ENCODE measurements at regions not wholly inside any gene's neighbourhood (a gene's known extent, or its start where the extent isn't known, plus 50 kb on each side); places are given as distances from the start of the nearest gene placed in this dataset.

DNA sequence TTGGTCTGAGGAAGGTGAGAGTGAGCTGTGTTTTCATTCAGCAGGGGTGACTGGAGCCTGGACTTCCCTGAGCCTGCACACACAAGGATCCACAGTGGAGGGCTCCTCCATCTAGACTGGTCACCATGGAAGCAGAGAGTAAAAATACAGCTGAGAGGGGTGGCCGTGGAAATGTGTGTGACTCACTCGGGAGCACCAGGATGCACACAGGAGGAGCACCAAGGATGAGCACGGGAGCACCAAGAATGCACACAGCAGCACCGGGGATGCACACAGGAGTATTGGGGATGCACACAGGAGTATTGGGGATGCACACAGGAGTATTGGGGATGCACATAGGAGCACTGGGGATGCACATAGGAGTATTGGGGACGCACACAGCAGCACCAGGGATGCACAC, 365.2 kb upstream of the MYT1L start:
- TF ChIP-seq POLR2AphosphoS5 (IDR thresholded peaks at IDR 0.05) (no peak), POLR2A (IDR thresholded peaks at IDR 0.05; ENCODE audit: low read depth) (no peak), EP300 (IDR thresholded peaks at IDR 0.05) (no peak)
- TF ChIP-seq, protein P1, sequence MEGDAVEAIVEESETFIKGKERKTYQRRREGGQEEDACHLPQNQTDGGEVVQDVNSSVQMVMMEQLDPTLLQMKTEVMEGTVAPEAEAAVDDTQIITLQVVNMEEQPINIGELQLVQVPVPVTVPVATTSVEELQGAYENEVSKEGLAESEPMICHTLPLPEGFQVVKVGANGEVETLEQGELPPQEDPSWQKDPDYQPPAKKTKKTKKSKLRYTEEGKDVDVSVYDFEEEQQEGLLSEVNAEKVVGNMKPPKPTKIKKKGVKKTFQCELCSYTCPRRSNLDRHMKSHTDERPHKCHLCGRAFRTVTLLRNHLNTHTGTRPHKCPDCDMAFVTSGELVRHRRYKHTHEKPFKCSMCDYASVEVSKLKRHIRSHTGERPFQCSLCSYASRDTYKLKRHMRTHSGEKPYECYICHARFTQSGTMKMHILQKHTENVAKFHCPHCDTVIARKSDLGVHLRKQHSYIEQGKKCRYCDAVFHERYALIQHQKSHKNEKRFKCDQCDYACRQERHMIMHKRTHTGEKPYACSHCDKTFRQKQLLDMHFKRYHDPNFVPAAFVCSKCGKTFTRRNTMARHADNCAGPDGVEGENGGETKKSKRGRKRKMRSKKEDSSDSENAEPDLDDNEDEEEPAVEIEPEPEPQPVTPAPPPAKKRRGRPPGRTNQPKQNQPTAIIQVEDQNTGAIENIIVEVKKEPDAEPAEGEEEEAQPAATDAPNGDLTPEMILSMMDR (IDR thresholded peaks at IDR 0.05): no peak
- WGBS: 78% methylated on average over 5 of the region's 5 CpGs

DNA sequence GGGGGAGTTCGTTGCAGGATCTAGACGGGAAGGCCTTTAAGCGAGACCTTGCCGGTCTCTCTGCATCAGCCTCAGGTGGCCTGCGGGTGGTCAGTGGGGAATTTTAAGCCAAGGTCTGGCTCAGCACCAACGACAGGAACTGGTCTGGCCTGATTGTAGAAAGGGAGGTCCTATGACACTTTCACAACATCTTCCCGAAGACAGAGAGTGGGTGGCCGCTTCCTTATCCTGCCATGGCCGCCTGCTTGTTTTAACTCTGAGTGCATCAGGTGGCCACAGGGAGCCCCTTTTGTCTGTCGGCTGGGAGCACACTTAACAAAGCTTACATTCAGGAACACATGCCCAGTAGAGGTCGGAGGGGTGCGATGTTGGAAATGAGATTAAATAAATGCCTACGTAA, 363.7 kb upstream of the MYT1L start:
- peaks cover 0 to 30% (median 0%) of the 10 kb centered on the region in 4 donors for H3K27me3 ChIP-seq
- TF ChIP-seq POLR2AphosphoS5 (IDR thresholded peaks at IDR 0.05) (no peak), POLR2A (IDR thresholded peaks at IDR 0.05; ENCODE audit: low read depth) (no peak), EP300 (IDR thresholded peaks at IDR 0.05) (no peak)
- TF ChIP-seq, protein P1 (IDR thresholded peaks at IDR 0.05): no peak
- H3K9me3 ChIP-seq: no peaks in the 10 kb centered on the region
- H3K27ac ChIP-seq (replicated peaks in 1 of 4): no peak overlapping the region
- no peaks in the 10 kb centered on the region for H3K36me3 ChIP-seq
- DNase-seq (ENCODE audit: extremely low spot score): no peak
- intact Hi-C loops (cut with DNase I): no loop called here
- no peaks in the 10 kb centered on the region for H3K4me1 ChIP-seq
- H3K4me3 ChIP-seq: no peak overlapping the region
- 83% methylated on average over 13 of the region's 13 CpGs for WGBS

More for the DNA sequence above, 365.2 kb upstream of the MYT1L start:
- H3K27ac ChIP-seq (replicated peaks in 1 of 4): no peak overlapping the region
- H3K9me3 ChIP-seq: no peaks in the 10 kb centered on the region
- DNase-seq (ENCODE audit: extremely low spot score): no peak
- H3K36me3 ChIP-seq: no peaks in the 10 kb centered on the region
- intact Hi-C loops (cut with DNase I): no loop called here
- peaks cover 0 to 30% (median 0%) of the 10 kb centered on the region in 4 donors for H3K27me3 ChIP-seq
- no peak overlapping the region for H3K4me3 ChIP-seq
- H3K4me1 ChIP-seq: no peaks in the 10 kb centered on the region

DNA sequence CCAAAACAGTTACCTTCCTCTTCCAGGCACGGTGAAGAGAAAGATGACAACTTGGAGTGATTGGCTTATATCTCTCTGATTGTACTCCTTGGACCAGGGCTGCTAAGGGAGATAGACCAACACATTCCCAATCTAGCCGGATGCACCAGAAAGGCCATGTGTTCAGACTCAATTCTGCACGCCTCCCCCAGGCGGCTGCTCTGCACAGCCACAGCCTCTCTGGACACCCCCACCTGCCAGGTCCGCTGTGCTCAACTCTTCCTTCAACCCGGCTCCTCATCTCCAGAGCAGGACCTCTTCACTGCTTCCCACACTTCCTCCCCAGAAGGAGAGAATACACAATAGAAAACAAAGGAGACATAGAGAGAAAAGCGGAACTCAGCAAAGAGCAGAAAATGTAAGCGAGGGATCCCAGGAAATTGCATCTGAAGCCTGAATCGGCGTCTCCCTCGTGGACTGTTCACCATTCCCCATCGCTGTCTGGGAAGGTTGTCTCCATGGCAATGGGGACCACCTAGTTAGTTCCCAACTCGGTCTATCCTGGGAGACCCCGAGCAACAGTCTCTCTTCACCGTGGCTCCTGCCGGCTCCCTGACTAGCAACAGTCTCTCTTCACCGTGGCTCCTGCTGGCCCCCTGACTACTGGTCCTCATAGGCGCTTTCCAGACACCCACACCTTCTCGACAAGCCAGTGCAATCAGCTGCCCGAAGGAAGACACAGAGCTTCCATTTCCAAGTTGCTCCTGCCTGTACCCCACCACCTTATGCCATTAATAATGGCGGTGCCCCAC, 361.7 kb upstream of the MYT1L start:
- Histone ChIP-seq H3K4me3 (no peak overlapping the region), H3K9me3 (no peaks in the 10 kb centered on the region), H3K27ac (replicated peaks in 1 of 4) (no peak overlapping the region), H3K4me1 (no peaks in the 10 kb centered on the region), H3K36me3 (no peaks in the 10 kb centered on the region), H3K27me3 (peaks cover 0 to 30% (median 0%) of the 10 kb centered on the region in 4 donors)
- intact Hi-C loops (cut with DNase I): no loop called here
- no peak for TF ChIP-seq POLR2A (IDR thresholded peaks at IDR 0.05; ENCODE audit: low read depth)
- TF ChIP-seq, protein P1 (IDR thresholded peaks at IDR 0.05): no peak
- TF ChIP-seq EP300 (IDR thresholded peaks at IDR 0.05): no peak
- no peak for TF ChIP-seq POLR2AphosphoS5 (IDR thresholded peaks at IDR 0.05)
- WGBS: 84% methylated on average over 21 of the region's 21 CpGs
- DNase-seq (ENCODE audit: extremely low spot score): no peak

DNA sequence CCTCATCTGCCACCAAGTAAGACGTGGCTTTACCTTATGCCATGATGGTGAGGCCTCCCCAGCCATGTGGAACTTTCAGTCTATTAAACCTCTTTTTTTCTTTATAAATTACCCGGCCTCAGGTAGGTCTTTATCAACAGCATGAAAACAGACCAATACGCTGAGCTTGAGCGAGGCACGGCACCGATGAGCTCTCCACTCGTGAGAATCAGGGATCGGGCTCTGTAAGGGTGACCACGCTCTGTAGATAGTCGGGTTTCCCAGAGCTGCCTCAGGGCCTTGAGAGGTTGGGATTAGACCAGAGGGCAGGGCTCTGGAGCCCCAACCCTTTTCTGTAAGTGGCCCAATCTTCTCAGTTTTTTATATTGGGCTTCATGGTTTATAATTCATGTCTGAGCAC, 360.3 kb upstream of the MYT1L start:
- Histone ChIP-seq H3K4me1 (no peaks in the 10 kb centered on the region), H3K27me3 (peaks cover 0 to 30% (median 0%) of the 10 kb centered on the region in 4 donors), H3K9me3 (no peaks in the 10 kb centered on the region), H3K4me3 (no peak overlapping the region), H3K36me3 (no peaks in the 10 kb centered on the region), H3K27ac (replicated peaks in 1 of 4) (no peak overlapping the region)
- WGBS: 93% methylated on average over 10 of the region's 10 CpGs
- TF ChIP-seq EP300 (IDR thresholded peaks at IDR 0.05): no peak
- DNase-seq (ENCODE audit: extremely low spot score): no peak
- intact Hi-C loops (cut with DNase I): no loop called here

DNA sequence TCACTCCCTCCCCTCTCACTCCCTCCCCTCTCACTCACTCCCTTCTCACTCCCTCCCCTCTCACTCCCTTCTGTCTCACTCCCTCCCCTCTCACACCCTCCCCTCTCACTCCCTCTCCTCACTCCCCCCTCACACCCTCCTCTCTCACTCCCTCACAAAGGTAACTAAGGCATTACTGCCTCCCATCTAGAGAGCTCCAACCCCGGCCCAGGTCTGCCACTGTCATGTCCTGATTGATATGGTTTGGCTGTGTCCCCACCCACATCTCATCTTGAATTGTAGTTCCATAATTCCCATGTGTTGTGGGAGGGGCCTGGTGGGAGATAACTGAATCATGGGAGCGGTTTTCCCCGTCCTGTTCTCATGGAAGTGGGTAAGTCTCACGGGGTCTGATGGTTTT, 359.9 kb upstream of the MYT1L start:
- no peaks in the 10 kb centered on the region for H3K36me3 ChIP-seq
- H3K4me1 ChIP-seq: no peaks in the 10 kb centered on the region
- intact Hi-C loops (cut with DNase I): no loop called here
- H3K27ac ChIP-seq (replicated peaks in 1 of 4): no peak overlapping the region
- H3K27me3 ChIP-seq: peaks cover 0 to 30% (median 0%) of the 10 kb centered on the region in 4 donors
- DNase-seq (ENCODE audit: extremely low spot score): no peak
- H3K4me3 ChIP-seq: no peak overlapping the region
- H3K9me3 ChIP-seq: no peaks in the 10 kb centered on the region
- WGBS: 76% methylated on average over 4 of the region's 4 CpGs
- TF ChIP-seq POLR2AphosphoS5 (IDR thresholded peaks at IDR 0.05): no peak
- no peak for TF ChIP-seq EP300 (IDR thresholded peaks at IDR 0.05)
- no peak for TF ChIP-seq POLR2A (IDR thresholded peaks at IDR 0.05; ENCODE audit: low read depth)
- TF ChIP-seq, protein P1 (IDR thresholded peaks at IDR 0.05): no peak
